ENCODE measurements at regions not wholly inside any gene's neighbourhood (a gene's known extent, or its start where the extent isn't known, plus 50 kb on each side); places are given as distances from the start of the nearest gene placed in this dataset.

- TF ChIP-seq CHD7 (IDR thresholded peaks at IDR 0.05; ENCODE audit: insufficient replicate concordance, low read length), result no peak
- TF ChIP-seq POU5F1 (IDR thresholded peaks at IDR 0.05; ENCODE audit: low read depth, low read length), result no peak
- no peak for TF ChIP-seq FOSL1 (IDR thresholded peaks at IDR 0.05; ENCODE audit: insufficient read depth, low read depth, low read length)
- TF ChIP-seq KDM5A (IDR thresholded peaks at IDR 0.05; ENCODE audit: low read length), result no peak
- TF ChIP-seq GABPA (IDR thresholded peaks at IDR 0.05; ENCODE audit: borderline replicate concordance, insufficient read depth, low read length), result no peak
Measured at GRCh38 chr2:56589835-56590234, 406.0 kb downstream of the CCDC85A start (continued).

Measured in H1 (cell line).